AG08395 (cell line): ENCODE measurements at regions not wholly inside any gene's neighbourhood (a gene's known extent, or its start where the extent isn't known, plus 50 kb on each side); places are given as distances from the start of the nearest gene placed in this dataset.

Experiments used
- DNase-seq: peaks from one replicate; pipeline ENCODE4 v3.0.0; 2012; ENCODE audit warnings: mixed read lengths, low spot score

- DNase-seq, result no peak
Observed at GRCh38 chr3:70899816-70900215, 587.4 kb upstream of the MDFIC2 start.

- DNase-seq, result no peak
Observed at GRCh38 chr3:70890020-70890394, 577.6 kb upstream of the MDFIC2 start.

GRCh38 chr3:70889162-70890019 lies 577.0 kb upstream of the MDFIC2 start:
- DNase-seq, result peak; percentile 17

- DNase-seq, result no peak
Observed at GRCh38 chr3:70885636-70886035, 573.2 kb upstream of the MDFIC2 start.

GRCh38 chr3:70882104-70882503 lies 569.7 kb upstream of the MDFIC2 start:
- no peak for DNase-seq

GRCh38 chr3:70880421-70880820 lies 568.0 kb upstream of the MDFIC2 start:
- peak; percentile 9 for DNase-seq

GRCh38 chr3:70876154-70876553 lies 563.7 kb upstream of the MDFIC2 start:
- DNase-seq, result no peak

GRCh38 chr3:70874196-70874595 lies 561.8 kb upstream of the MDFIC2 start:
- DNase-seq, result no peak

- no peak for DNase-seq
Observed at GRCh38 chr3:70873686-70874085, 561.2 kb upstream of the MDFIC2 start.

GRCh38 chr3:70871909-70872656 lies 559.6 kb upstream of the MDFIC2 start:
- peak; percentile 80 for DNase-seq

GRCh38 chr3:70870576-70870975 lies 558.1 kb upstream of the MDFIC2 start:
- no peak for DNase-seq

- DNase-seq, result no peak
Observed at GRCh38 chr3:70868561-70868960, 556.1 kb upstream of the MDFIC2 start.

- no peak for DNase-seq
Observed at GRCh38 chr3:70863049-70863448, 550.6 kb upstream of the MDFIC2 start.

- peak; percentile 38 for DNase-seq
Observed at GRCh38 chr3:70861855-70862254, 549.4 kb upstream of the MDFIC2 start.

- peak; percentile 54 for DNase-seq
Observed at GRCh38 chr3:70861234-70861633, 548.8 kb upstream of the MDFIC2 start.

GRCh38 chr3:70857916-70858315 lies 545.5 kb upstream of the MDFIC2 start:
- no peak for DNase-seq

GRCh38 chr3:70856414-70857162 lies 544.1 kb upstream of the MDFIC2 start:
- peak; percentile 57 for DNase-seq

GRCh38 chr3:70855149-70855548 lies 542.7 kb upstream of the MDFIC2 start:
- DNase-seq, result peak; percentile 34

GRCh38 chr3:70854108-70854507 lies 541.7 kb upstream of the MDFIC2 start:
- no peak for DNase-seq

GRCh38 chr3:70853161-70853944 lies 540.9 kb upstream of the MDFIC2 start:
- DNase-seq, result no peak

GRCh38 chr3:70849911-70850699 lies 537.7 kb upstream of the MDFIC2 start:
- peak; percentile 75 for DNase-seq
